GM12878 (cell line): ENCODE measurements at regions not wholly inside any gene's neighbourhood (a gene's known extent, or its start where the extent isn't known, plus 50 kb on each side); places are given as distances from the start of the nearest gene placed in this dataset.

Experiments
- ATAC-seq: fragments of 200-7000 bp; cut with Tn5 transposase; 3 replicates; pipeline ENCODE4 v1.9.1; 2020; ENCODE audit warnings: mild to moderate bottlenecking, moderate library complexity
- BruUV-seq: library from RNA; stranded (reverse); fragments of 400-500 nt; replicated peaks from 2 replicates; lab custom pipeline; 2021; lab: Mats Ljungman, UMichigan
- CTCF ChIA-PET: fragments of 300-600 bp; sonication (Branson Sonifier 250); formaldehyde crosslinking; extraction: SDS; loops from one replicate; lab custom pipeline; 2021; ENCODE audit warnings: inconsistent platforms; lab: Yijun Ruan, JAX
- POLR2A ChIA-PET: fragments of 350-600 bp; formaldehyde crosslinking; extraction: SDS; loops from one replicate; lab custom pipeline; 2021; ENCODE audit warnings: inconsistent platforms; lab: Charles Lee
- RAD21 ChIA-PET: fragments of 300-600 bp; sonication (Branson Sonifier 250); formaldehyde crosslinking; loops from one replicate; lab custom pipeline; 2023; ENCODE audit warnings: antibody characterized with exemption; ENCODE audit not compliant: unreplicated experiment; lab: Charles Lee
- SMC1A ChIA-PET: fragments of 300-600 bp; sonication (Branson Sonifier 250); formaldehyde crosslinking; loops from one replicate; lab custom pipeline; 2023; ENCODE audit not compliant: unreplicated experiment, uncharacterized antibody; lab: Charles Lee
- DNase-seq: peaks from one replicate; pipeline ENCODE4 v3.0.0-alpha.2; 2011; ENCODE audit warnings: low read depth, low spot score
- FAIRE-seq: peaks from 3 replicates; lab custom pipeline; 2011; peaks lifted over from hg19 to GRCh38; lab: Jason Lieb, UNC
- H2AFZ ChIP-seq: 2 replicates; pipeline ENCODE4 v1.6.0; 2011; ENCODE audit warnings: low read depth, low read length, control low read depth; ENCODE audit not compliant: control insufficient read depth
- H3K27ac ChIP-seq: 2 replicates; pipeline ENCODE4 v1.5.1; 2011; ENCODE audit warnings: control low read depth; ENCODE audit not compliant: control insufficient read depth, insufficient read depth
- H3K27me3 ChIP-seq, 2 experiments: replicated peaks in 1 of 2; 2 replicates each; pipeline versions ENCODE4 v1.6.0 to v1.6.1; 2011; ENCODE audit warnings: low read length in 1 of 2; ENCODE audit not compliant: control insufficient read depth in 2 of 2, insufficient read depth in 2 of 2
- H3K36me3 ChIP-seq, 2 experiments: 2 replicates each; pipeline ENCODE4 v1.5.1; 2011; ENCODE audit warnings: low read length in 1 of 2; ENCODE audit not compliant: control insufficient read depth in 2 of 2, insufficient read depth in 2 of 2
- H3K4me1 ChIP-seq: 2 replicates; pipeline ENCODE4 v1.6.1; 2011; ENCODE audit warnings: mild to moderate bottlenecking, low read length, moderate library complexity, mixed read lengths; ENCODE audit not compliant: control insufficient read depth, insufficient read depth
- H3K4me2 ChIP-seq: 2 replicates; pipeline ENCODE4 v1.6.0; 2011; ENCODE audit warnings: control low read depth; ENCODE audit not compliant: control insufficient read depth, insufficient read depth
- H3K4me3 ChIP-seq: fragments of 200-600 bp; sonication (generic); 2 replicates; pipeline ENCODE4 v1.5.1; 2016
- H3K79me2 ChIP-seq: 2 replicates; pipeline ENCODE4 v1.6.0; 2011; ENCODE audit warnings: low read length; ENCODE audit not compliant: control insufficient read depth, insufficient read depth
- H3K9ac ChIP-seq: 2 replicates; pipeline ENCODE4 v1.8.0; 2011; ENCODE audit warnings: low read length, control low read depth, mixed read lengths; ENCODE audit not compliant: control insufficient read depth, insufficient read depth
- H3K9me3 ChIP-seq: replicated peaks from 3 replicates; pipeline ENCODE4 v1.5.1; 2011; ENCODE audit warnings: mild to moderate bottlenecking, low read length; ENCODE audit not compliant: control insufficient read depth, insufficient read depth
- H4K20me1 ChIP-seq: 2 replicates; pipeline ENCODE4 v1.6.0; 2011; ENCODE audit not compliant: control insufficient read depth, insufficient read depth
- BACH1 ChIP-seq: fragments of 450-650 bp; IDR thresholded peaks from 2 replicates; pipeline ENCODE4 v1.6.1; 2017; ENCODE audit warnings: mild to moderate bottlenecking, borderline replicate concordance
- BCL11A ChIP-seq: IDR thresholded peaks from 2 replicates; pipeline ENCODE4 v1.6.1; 2011; ENCODE audit warnings: low read depth, low read length
- CEBPB ChIP-seq, 2 experiments: fragments of 150-350 bp in 1 of 2; IDR thresholded peaks; 2 replicates each; pipeline ENCODE4 v1.6.1; 2012 to 2014; ENCODE audit warnings: low read depth in 2 of 2, low read length in 2 of 2, borderline replicate concordance in 1 of 2, inconsistent platforms in 1 of 2
- CREM ChIP-seq: IDR thresholded peaks from 2 replicates; pipeline ENCODE4 v1.6.1; 2014; ENCODE audit warnings: antibody characterized with exemption, low read depth
- JUND ChIP-seq: IDR thresholded peaks from 2 replicates; pipeline ENCODE4 v1.6.1; 2012; ENCODE audit warnings: low read depth, mild to moderate bottlenecking, low read length, improper control_type of control experiment, moderate library complexity
- MTA2 ChIP-seq: fragments of 450-650 bp; IDR thresholded peaks from 2 replicates; pipeline ENCODE4 v1.6.1; 2016; ENCODE audit warnings: low read depth, mild to moderate bottlenecking, moderate library complexity
- POLR2A ChIP-seq: IDR thresholded peaks from 2 replicates; pipeline ENCODE4 v1.6.1; 2011; ENCODE audit warnings: low read depth, mild to moderate bottlenecking, low read length
- RCOR1 ChIP-seq: conservative IDR thresholded peaks from 2 replicates; pipeline ENCODE4 v1.6.1; 2012; ENCODE audit warnings: low read depth, low read length, improper control_type of control experiment
- RUNX3 ChIP-seq: IDR thresholded peaks from 2 replicates; pipeline ENCODE4 v1.6.1; 2012; ENCODE audit warnings: low read length, inconsistent platforms
- SIN3A ChIP-seq: IDR thresholded peaks from 2 replicates; pipeline ENCODE4 v1.6.1; 2012; ENCODE audit warnings: low read depth, low read length, improper control_type of control experiment
- SIX5 ChIP-seq: IDR thresholded peaks from 2 replicates; pipeline ENCODE4 v1.6.1; 2011; ENCODE audit warnings: mild to moderate bottlenecking, low read depth, low read length, moderate library complexity; ENCODE audit not compliant: severe bottlenecking
- SREBF1 ChIP-seq: IDR thresholded peaks from 2 replicates; pipeline ENCODE4 v1.6.1; 2012; ENCODE audit warnings: mild to moderate bottlenecking, low read length
- TARDBP ChIP-seq: IDR thresholded peaks from 2 replicates; pipeline ENCODE4 v1.6.1; 2016; ENCODE audit warnings: borderline replicate concordance
- TBL1XR1 ChIP-seq: IDR thresholded peaks from 2 replicates; pipeline ENCODE4 v1.6.1; 2012; ENCODE audit warnings: low read depth, low read length, improper control_type of control experiment
- WGBS: methylation state at CpG from one replicate; pipeline ENCODE4 v1.1.6; 2016; ENCODE audit warnings: low lambda C conversion rate; ENCODE audit not compliant: insufficient replicate concordance, insufficient coverage; ENCODE audit errors: missing lambda C conversion rate; 5-methylcytosine and 5-hydroxymethylcytosine counted together
- in situ Hi-C: fragments of 300-500 bp; cut with MboI; formaldehyde crosslinking; loops from 9 replicates; pipeline ENCODE4 v1.14.3; 2018; ENCODE audit warnings: mixed read lengths
- intact Hi-C: fragments of 100-400 bp; cut with micrococcal nuclease; formaldehyde crosslinking; loops from one replicate; pipeline ENCODE4 v1.14.2; 2022; ENCODE audit not compliant: unreplicated experiment
- TF ChIP-seq, protein P1 (sequence below): fragments of 450-650 bp; formaldehyde crosslinking; IDR thresholded peaks from 2 replicates; pipeline ENCODE4 v1.5.0; 2022; ENCODE audit warnings: mild to moderate bottlenecking, missing genetic modification characterization
- TF ChIP-seq, protein P2 (sequence below): fragments of 150-350 bp; IDR thresholded peaks from 2 replicates; pipeline ENCODE4 v1.6.1; 2016; ENCODE audit warnings: low read depth, low read length
- TF ChIP-seq, protein P3 (sequence below), 3 experiments: IDR thresholded peaks in 2 of 3; conservative IDR thresholded peaks in 1 of 3; 2 replicates each; pipeline ENCODE4 v1.5.1; 2011; ENCODE audit warnings: low read depth in 3 of 3, low read length in 3 of 3, mild to moderate bottlenecking in 3 of 3, control low read depth in 2 of 3, moderate library complexity in 2 of 3, inconsistent platforms in 1 of 3, mixed read lengths in 1 of 3; ENCODE audit not compliant: control insufficient read depth in 2 of 3, insufficient read depth in 1 of 3; ENCODE audit errors: extremely low read depth in 1 of 3

DNA sequence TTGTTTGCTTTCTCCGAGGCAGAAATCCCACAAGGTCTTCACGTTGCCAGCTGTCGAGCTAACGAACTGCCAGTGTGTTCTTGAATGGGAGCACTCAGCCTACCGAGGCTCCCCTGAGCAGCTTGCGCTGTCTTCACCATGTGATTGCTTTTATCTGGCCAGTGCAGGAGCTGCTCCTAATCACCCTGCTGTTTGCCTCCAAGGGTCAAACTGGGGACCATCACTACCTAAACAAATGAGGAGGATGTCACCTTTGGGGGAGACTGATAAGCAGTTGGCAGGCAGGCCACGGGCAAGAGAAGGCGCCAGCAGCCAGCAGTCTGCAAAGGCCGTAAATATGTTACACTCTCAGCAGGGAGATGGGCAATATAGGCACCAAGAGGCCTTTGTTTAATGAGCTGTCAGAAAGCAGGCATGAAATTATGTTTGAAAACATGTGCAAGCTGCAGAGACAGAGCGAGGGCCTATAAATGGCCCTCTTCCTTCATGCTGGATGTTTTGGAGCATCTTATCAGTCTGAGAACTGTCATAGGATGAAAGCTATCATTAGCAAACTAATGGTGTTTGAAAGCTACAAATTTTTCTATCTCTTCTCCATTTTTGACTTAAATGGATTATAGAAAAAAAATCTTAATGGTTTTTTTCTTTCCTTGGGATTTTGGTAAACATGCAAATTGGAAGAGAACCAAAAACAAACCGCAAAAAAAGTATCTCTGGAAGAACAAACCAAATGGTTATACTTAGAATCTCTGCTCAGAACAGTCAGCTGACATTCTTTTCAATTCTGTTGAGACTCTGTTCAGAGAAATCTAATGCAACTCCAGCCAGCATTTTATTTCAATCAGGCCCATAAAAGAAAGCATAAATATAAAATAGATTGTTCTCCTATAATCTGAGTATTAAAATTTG, 267.3 kb upstream of the NPVF start:
- ATAC-seq (no peak), FAIRE-seq (no peak), DNase-seq (no peak)
- H3K4me1 ChIP-seq: peaks cover 10% of the 10 kb centered on the region
- H3K9me3 ChIP-seq: no peaks in the 10 kb centered on the region
- no peaks in the 10 kb centered on the region for H3K79me2 ChIP-seq
- ChIA-PET RAD21 (no interaction called here), POLR2A (no interaction called here), CTCF (interaction anchor here (0.8 kb wide), 1 partner anchor 70 kb away, joined by 3 read pairs; no protein-coding TSS in a partner anchor), SMC1A (no interaction called here)
- H2AFZ ChIP-seq: no peak overlapping the region
- in situ Hi-C loops: no loop called here
- H3K4me3 ChIP-seq: no peak overlapping the region
- no peaks in the 10 kb centered on the region for H3K27me3 ChIP-seq
- WGBS: 94% methylated on average over 11 of the region's 11 CpGs
- H3K4me2 ChIP-seq: no peak overlapping the region; the same call in 1 of the 2 replicates
- no peaks in the 10 kb centered on the region for H3K36me3 ChIP-seq
- BruUV-seq: no TSS peak
- intact Hi-C loops: no loop called here
- H3K9ac ChIP-seq: no peak overlapping the region
- no peak overlapping the region for H3K27ac ChIP-seq
- H4K20me1 ChIP-seq: no peaks in the 10 kb centered on the region
- TF ChIP-seq, protein P1, sequence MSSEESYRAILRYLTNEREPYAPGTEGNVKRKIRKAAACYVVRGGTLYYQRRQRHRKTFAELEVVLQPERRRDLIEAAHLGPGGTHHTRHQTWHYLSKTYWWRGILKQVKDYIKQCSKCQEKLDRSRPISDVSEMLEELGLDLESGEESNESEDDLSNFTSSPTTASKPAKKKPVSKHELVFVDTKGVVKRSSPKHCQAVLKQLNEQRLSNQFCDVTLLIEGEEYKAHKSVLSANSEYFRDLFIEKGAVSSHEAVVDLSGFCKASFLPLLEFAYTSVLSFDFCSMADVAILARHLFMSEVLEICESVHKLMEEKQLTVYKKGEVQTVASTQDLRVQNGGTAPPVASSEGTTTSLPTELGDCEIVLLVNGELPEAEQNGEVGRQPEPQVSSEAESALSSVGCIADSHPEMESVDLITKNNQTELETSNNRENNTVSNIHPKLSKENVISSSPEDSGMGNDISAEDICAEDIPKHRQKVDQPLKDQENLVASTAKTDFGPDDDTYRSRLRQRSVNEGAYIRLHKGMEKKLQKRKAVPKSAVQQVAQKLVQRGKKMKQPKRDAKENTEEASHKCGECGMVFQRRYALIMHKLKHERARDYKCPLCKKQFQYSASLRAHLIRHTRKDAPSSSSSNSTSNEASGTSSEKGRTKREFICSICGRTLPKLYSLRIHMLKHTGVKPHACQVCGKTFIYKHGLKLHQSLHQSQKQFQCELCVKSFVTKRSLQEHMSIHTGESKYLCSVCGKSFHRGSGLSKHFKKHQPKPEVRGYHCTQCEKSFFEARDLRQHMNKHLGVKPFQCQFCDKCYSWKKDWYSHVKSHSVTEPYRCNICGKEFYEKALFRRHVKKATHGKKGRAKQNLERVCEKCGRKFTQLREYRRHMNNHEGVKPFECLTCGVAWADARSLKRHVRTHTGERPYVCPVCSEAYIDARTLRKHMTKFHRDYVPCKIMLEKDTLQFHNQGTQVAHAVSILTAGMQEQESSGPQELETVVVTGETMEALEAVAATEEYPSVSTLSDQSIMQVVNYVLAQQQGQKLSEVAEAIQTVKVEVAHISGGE (CRISPR knock-in tag): no peak
- TF ChIP-seq CREM: no peak
- TF ChIP-seq TBL1XR1: no peak
- TF ChIP-seq, protein P2, sequence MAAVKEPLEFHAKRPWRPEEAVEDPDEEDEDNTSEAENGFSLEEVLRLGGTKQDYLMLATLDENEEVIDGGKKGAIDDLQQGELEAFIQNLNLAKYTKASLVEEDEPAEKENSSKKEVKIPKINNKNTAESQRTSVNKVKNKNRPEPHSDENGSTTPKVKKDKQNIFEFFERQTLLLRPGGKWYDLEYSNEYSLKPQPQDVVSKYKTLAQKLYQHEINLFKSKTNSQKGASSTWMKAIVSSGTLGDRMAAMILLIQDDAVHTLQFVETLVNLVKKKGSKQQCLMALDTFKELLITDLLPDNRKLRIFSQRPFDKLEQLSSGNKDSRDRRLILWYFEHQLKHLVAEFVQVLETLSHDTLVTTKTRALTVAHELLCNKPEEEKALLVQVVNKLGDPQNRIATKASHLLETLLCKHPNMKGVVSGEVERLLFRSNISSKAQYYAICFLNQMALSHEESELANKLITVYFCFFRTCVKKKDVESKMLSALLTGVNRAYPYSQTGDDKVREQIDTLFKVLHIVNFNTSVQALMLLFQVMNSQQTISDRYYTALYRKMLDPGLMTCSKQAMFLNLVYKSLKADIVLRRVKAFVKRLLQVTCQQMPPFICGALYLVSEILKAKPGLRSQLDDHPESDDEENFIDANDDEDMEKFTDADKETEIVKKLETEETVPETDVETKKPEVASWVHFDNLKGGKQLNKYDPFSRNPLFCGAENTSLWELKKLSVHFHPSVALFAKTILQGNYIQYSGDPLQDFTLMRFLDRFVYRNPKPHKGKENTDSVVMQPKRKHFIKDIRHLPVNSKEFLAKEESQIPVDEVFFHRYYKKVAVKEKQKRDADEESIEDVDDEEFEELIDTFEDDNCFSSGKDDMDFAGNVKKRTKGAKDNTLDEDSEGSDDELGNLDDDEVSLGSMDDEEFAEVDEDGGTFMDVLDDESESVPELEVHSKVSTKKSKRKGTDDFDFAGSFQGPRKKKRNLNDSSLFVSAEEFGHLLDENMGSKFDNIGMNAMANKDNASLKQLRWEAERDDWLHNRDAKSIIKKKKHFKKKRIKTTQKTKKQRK: no peak
- TF ChIP-seq TARDBP: no peak
- TF ChIP-seq RUNX3: no peak
- TF ChIP-seq, protein P3, sequence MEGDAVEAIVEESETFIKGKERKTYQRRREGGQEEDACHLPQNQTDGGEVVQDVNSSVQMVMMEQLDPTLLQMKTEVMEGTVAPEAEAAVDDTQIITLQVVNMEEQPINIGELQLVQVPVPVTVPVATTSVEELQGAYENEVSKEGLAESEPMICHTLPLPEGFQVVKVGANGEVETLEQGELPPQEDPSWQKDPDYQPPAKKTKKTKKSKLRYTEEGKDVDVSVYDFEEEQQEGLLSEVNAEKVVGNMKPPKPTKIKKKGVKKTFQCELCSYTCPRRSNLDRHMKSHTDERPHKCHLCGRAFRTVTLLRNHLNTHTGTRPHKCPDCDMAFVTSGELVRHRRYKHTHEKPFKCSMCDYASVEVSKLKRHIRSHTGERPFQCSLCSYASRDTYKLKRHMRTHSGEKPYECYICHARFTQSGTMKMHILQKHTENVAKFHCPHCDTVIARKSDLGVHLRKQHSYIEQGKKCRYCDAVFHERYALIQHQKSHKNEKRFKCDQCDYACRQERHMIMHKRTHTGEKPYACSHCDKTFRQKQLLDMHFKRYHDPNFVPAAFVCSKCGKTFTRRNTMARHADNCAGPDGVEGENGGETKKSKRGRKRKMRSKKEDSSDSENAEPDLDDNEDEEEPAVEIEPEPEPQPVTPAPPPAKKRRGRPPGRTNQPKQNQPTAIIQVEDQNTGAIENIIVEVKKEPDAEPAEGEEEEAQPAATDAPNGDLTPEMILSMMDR (IDR thresholded peaks at IDR 0.05 in 2 of 3, conservative IDR thresholded peaks at IDR 0.05 in 1 of 3; ENCODE audit: control insufficient read depth in 2 of 3, extremely low read depth in 1 of 3, insufficient read depth in 1 of 3, low read depth in 3 of 3, low read length in 3 of 3): no peak
- no peak for TF ChIP-seq SREBF1
- TF ChIP-seq BACH1: no peak
- TF ChIP-seq SIX5: no peak
- TF ChIP-seq RCOR1: no peak
- TF ChIP-seq JUND: no peak
- no peak for TF ChIP-seq SIN3A
- TF ChIP-seq CEBPB (IDR thresholded peaks at IDR 0.05; ENCODE audit: borderline replicate concordance in 1 of 2, low read depth in 2 of 2, low read length in 2 of 2): no peak
- TF ChIP-seq BCL11A: no peak
- TF ChIP-seq POLR2A: no peak
- no peak for TF ChIP-seq MTA2
